ENCODE measurements at regions not wholly inside any gene's neighbourhood (a gene's known extent, or its start where the extent isn't known, plus 50 kb on each side); places are given as distances from the start of the nearest gene placed in this dataset.

DNA sequence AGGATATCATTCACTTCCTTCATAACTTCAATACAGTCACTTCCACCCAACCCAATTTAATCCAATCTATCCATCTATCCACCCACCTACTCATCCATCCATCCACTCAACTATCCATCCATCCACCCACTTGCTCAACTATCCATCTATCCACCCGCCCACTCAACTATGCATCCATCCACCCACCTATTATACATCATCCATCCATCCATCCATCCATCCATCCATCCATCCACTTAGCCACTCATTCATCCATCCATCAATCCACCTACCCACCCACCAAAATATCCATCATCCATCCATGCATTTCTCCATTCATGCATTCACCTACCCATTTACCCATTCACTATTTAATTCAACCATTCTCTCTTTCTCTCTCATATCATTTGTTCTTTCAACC is 179.5 kb downstream of the HAPSTR1 start:
- TF ChIP-seq, protein P1, sequence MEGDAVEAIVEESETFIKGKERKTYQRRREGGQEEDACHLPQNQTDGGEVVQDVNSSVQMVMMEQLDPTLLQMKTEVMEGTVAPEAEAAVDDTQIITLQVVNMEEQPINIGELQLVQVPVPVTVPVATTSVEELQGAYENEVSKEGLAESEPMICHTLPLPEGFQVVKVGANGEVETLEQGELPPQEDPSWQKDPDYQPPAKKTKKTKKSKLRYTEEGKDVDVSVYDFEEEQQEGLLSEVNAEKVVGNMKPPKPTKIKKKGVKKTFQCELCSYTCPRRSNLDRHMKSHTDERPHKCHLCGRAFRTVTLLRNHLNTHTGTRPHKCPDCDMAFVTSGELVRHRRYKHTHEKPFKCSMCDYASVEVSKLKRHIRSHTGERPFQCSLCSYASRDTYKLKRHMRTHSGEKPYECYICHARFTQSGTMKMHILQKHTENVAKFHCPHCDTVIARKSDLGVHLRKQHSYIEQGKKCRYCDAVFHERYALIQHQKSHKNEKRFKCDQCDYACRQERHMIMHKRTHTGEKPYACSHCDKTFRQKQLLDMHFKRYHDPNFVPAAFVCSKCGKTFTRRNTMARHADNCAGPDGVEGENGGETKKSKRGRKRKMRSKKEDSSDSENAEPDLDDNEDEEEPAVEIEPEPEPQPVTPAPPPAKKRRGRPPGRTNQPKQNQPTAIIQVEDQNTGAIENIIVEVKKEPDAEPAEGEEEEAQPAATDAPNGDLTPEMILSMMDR (conservative IDR thresholded peaks at IDR 0.05) = no peak
- TF ChIP-seq ZFX (IDR thresholded peaks at IDR 0.05) = no peak

Measured in C4-2B (cell line).